Smooth muscle cell of the brain vasculature (primary cell): ENCODE measurements at regions not wholly inside any gene's neighbourhood (a gene's known extent, or its start where the extent isn't known, plus 50 kb on each side); places are given as distances from the start of the nearest gene placed in this dataset.
A peak's percentile ranks its signal among the peaks of the same experiment; 100 is the strongest.
"Not testable (repeated sequence)": the region's sequence is repeated elsewhere in the genome, so short reads cannot be mapped to it uniquely, and the experiment has no call there.

Experiments
- DNase-seq: peaks from one replicate; pipeline ENCODE4 v3.0.0-alpha.2; 2012; ENCODE audit warnings: low read depth, low spot score

GRCh38 chr21:25487046-25487594 is 120.2 kb downstream of the MRPL39 start:
- DNase-seq = no peak

DNA sequence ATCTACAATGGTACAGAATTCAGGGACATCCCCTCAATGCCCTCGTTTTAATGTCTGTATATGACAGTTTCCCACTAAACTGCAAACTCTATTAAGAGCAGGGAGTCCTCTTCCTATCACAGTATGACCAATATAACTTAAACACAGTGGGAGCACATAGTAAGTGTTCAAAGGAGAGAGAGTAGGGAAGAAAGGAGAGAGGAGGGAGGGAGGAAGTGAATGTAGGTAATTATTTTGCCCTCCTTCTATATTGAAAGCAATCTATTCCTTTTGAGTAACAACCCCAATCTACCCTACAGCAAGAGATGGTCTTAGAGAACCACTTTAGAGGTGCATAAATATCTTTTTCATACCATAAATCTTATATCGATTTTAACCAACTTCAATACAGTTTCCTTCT is 121.4 kb downstream of the MRPL39 start:
- no peak for DNase-seq

DNA sequence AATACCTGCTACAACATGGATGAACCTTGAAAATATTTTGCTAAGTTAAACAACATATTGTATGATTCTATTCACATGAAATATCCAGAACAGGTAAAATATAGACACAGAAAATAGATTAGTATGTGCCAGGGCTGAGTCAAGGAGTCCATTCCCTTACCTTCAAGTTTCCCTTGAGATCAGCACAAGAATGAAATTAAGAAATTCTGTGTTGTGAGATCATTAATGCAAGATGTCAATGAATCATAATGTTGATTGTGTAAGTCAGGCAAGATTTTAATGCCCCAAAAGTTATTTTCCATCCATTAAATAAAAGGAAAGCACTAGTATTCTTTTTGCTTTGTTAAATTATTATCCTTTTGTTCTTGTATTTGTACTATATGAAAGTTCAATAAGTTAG is 139.4 kb downstream of the MRPL39 start:
- DNase-seq = no peak

GRCh38 chr21:25467071-25467470 is 140.2 kb downstream of the MRPL39 start:
- DNase-seq = not testable (repeated sequence)

DNA sequence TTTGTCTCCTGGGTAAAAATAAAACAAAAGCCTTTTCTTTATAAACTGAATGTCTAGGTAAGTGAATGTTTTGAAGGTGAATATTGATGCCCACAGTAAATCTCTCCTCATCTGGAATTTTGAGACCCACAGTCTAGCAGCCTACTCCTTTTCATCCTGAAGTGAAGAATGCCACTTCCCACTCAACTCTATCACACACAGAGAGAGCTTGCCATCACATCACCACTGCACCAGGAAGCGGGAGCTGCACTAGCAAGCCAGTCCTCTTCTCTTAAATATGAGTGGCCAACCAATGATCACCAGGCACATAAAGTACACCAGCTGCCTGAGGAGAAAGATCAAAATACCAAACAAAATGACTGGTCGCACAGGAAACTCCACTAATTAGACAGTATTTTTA is 140.8 kb downstream of the MRPL39 start:
- DNase-seq = no peak

GRCh38 chr21:25465263-25465662 is 142.0 kb downstream of the MRPL39 start:
- no peak for DNase-seq

DNA sequence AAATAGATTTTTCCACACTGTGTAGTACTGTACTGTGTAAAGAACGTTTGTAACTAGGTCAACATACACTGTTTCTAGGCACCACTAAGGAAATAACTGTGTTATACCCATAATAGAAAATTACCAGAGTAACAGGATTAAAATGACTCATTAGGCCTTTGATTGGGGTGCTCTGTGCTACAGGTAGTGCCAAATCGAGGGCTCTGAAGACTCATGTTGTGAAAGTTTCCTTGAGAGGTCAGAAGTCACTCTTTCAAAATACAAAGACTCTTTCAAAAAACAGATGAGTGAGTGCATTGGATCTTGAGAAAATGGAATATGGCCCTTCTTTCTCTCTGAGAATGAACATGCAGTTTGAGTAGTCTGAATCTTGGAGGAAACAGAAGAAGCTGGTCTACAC is 143.0 kb downstream of the MRPL39 start:
- peak; percentile 4 for DNase-seq

DNA sequence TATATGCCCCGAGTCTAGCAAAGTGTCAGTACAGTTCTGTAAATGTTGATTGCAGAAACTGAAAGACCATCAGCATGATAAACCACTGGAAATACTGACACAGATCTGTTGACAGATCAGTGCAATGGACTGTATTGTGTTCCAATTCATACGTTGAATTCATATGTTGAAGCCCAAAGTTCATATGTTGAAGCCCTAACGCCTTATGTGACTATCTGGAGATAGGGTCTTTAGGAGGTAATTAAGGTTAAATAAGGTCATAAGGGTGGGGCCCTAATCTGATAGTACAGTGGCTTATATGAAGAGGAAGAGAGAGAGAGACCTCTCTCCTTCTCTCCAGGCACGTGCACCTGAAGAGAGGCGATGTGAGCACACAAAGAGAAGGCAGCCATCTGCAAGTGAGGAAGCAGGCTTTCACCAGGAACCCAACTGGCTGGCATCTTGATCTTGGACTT is 144.7 kb downstream of the MRPL39 start:
- no peak for DNase-seq

DNA sequence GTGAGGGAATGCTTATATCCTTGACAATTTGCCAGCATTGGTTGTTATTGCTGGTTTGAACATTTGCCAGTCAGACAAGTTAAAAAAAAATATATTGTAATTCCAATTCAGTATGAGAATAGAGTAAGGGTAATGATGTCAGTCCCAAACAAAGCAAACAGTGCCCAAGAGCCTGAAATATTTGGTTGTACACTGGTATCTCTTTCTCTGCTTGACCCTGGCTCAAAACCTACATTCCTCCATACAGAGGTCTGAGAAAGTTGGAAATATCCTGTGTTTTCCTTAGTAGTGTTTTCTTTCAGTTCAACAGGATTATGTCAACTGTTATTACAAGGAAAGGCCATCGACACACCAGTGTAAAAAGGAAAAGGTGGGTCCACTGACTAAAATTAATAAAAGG is 145.6 kb downstream of the MRPL39 start:
- DNase-seq = peak; percentile 20

- DNase-seq = no peak
Observed at GRCh38 chr21:25459993-25460392, 147.3 kb downstream of the MRPL39 start.

- DNase-seq = no peak
Observed at GRCh38 chr21:25459365-25459764, 147.9 kb downstream of the MRPL39 start.

DNA sequence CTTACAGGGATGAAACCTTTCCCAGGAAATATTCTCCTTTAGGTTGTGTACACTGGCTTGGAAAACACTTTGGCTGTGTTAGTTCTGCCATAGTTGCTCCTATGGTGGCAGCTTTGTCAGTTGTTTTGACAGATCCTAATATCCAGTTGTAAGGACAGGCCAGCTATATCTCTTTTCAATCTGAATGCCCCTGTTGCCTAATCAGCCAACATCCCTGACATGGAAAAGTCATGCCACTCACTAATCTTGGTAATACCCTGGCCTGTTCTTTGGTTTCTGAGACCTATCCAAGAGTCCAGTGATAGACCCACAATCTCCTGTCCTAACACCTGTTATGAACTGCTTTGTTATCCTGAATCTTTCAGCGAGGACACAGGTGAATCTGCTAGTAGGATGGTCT is 148.8 kb downstream of the MRPL39 start:
- DNase-seq = no peak

GRCh38 chr21:25457946-25458345 is 149.3 kb downstream of the MRPL39 start:
- no peak for DNase-seq

GRCh38 chr21:25457411-25457810 is 149.9 kb downstream of the MRPL39 start:
- DNase-seq = peak; percentile 39

- peak; percentile 3 for DNase-seq
Observed at GRCh38 chr21:25456672-25457071, 150.6 kb downstream of the MRPL39 start.

DNA sequence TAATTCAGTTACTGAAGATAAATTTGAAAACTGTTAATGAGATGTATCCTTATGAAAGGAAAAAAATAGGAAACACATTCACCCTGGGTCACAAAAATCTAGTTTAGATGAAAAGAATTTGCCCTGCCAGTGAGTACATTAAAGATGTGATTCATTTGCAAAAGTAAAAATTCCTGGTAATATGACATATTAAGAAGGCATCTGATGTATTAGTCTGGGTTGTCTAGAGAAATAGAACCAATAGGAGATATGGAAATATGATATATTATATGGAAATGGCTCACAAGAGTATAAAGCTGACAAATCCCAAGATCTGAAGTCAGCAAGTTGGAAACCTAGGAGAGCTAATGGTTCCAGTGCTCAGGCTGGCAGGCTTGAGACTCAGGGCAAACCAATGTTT is 153.8 kb downstream of the MRPL39 start:
- no peak for DNase-seq

DNA sequence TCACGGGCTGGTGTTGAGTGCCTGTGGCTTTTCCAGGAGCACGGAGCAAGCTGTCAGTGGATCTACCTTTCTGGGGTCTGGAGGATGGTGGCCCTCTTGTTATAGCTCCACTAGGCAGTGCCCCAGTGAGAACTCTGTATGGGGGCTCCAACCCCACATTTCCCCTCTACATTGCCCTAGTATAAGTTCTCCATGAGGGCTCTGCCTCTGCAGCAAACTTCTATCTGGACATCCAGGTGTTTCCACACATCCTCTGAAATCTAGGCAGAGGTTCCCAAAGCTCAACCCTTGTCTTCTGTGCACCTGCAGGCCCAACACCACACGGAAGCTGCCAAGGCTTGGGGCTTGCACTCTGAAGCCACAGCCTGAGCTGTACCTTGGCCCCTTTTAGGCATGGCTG is 157.3 kb downstream of the MRPL39 start:
- DNase-seq = no peak

DNA sequence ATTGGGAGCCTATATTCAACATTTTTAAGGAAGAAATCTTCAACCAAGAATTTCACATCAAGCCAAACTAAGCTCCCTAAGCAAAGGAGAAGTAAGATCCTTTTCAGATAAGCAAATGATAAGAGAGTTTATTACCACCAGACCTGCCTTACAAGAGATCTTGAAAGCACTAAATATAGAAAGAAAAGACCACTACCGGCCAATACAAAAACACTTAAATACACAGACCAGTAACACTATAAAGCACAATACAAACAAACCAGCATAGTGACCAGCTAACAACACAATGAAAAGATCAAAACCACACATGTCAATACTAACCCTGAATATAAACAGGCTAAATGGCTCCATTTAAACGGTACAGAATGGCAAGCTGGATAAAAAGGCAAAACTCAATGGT is 165.4 kb downstream of the MRPL39 start:
- DNase-seq = no peak

DNA sequence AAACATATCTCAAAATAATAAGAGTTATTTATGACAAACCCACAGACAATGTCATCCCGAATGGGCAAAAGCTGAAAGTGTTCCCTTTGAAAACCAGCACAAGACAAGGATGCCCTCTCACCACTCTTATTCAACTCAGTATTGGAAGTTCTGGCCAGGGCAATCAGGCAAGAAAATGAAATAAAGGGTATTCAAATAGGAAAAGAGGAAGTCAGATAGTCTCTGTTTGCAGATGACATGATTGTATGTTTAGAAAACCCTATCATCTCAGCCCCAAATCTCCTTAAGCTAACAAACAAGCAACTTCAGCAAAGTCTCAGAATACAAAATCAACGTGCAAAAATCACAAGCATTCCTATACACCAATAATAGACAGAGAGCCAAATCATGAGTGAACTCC is 169.8 kb downstream of the MRPL39 start:
- DNase-seq = not testable (repeated sequence)

- no peak for DNase-seq
Observed at GRCh38 chr21:25428537-25428936, 178.7 kb downstream of the MRPL39 start.

DNA sequence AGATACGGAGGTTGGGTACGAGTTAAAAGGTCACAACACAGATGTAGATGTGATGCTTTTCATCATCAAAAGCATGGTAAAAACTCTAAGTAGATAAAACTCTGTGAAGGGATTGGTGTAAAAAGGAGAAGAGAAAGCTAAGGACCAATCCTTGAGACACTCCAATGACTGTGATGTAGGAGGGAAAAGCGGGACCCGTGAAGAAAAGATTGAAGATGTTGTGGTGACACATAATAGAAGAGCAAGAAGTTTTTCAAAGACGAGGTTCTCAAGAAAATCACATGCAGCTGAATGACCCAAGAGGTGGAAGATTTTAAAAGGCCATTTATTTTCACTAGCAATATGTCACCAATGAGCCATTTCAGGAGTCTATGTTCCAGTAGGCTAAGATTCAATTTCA is 179.5 kb downstream of the MRPL39 start:
- no peak for DNase-seq

DNA sequence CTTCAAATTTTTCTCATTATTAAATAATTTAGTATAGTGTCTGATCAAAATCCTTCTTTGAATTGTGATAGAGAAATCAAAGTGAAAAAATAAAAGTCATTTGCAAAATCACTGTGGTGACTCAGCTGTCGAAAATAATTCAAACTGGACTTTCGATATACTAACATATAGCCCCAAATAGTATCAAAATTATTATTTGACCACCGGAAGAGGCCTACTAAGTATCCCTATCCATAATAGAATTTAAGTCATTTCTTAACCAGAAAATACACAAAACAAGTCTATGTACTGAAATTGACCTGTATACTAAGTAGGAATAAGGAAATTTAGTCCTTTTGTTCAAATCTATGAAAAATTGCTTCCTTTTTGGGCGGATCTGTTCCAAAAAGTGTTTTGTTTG is 180.7 kb downstream of the MRPL39 start:
- no peak for DNase-seq

- no peak for DNase-seq
Observed at GRCh38 chr21:25425156-25425555, 182.1 kb downstream of the MRPL39 start.

DNA sequence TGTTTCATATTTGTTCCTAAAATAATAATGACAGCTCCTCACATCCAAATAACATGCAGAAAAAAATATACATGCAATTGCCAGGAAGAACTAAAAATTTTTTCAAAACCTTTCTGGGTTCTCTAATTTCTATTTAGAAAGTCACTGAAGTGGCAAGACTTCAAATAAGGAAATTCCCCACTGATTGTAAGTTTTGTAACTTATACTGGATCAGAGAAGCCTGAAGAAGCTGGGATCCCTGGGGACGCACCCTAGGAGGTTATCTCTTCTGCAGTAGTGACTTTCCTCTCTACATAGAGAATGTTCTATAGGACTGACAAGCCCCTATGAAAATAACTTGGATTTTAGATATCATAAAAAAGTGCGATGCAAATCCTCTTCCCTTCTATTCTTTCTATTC is 182.6 kb downstream of the MRPL39 start:
- no peak for DNase-seq
